ENCODE measurements at regions not wholly inside any gene's neighbourhood (a gene's known extent, or its start where the extent isn't known, plus 50 kb on each side); places are given as distances from the start of the nearest gene placed in this dataset.
"Not testable (repeated sequence)": the region's sequence is repeated elsewhere in the genome, so short reads cannot be mapped to it uniquely, and the experiment has no call there.

DNA sequence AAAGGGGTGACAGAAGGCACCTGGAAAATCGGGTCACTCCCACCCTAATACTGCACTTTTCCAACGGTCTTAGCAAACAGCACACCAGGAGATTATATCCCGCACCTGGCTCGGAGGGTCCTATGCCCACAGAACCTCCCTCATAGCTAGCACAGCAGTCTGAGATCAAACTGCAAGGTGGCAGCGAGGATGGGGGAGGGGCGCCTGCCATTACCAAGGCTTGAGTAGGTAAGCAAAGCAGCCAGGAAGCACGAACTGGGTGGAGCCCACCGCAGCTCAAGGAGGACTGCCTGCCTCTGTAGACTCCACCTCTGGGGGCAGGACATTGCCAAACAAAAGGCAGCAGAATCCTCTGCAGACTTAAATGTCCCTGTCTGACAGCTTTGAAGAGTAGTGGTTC lies 101.8 kb downstream of the TBX20 start:
- H3K27ac ChIP-seq; H3K79me2 ChIP-seq (ENCODE audit: insufficient read depth); in situ Hi-C loops (cut with MboI); H3K4me1 ChIP-seq (ENCODE audit: insufficient read depth); H3F3A ChIP-seq (ENCODE audit: insufficient read depth); H4K20me1 ChIP-seq (ENCODE audit: insufficient read depth); H3K36me3 ChIP-seq (ENCODE audit: low read depth); H3K4me3 ChIP-seq; H2AFZ ChIP-seq; DNase-seq; H3K27me3 ChIP-seq (replicated peaks; ENCODE audit: insufficient read depth); H3K9me2 ChIP-seq (ENCODE audit: insufficient read depth); H3K9me3 ChIP-seq (ENCODE audit: low read depth); H3K4me2 ChIP-seq (ENCODE audit: unreplicated experiment); H3K9ac ChIP-seq: not testable (repeated sequence)
- 33 to 34% methylated on average over 8 of the region's 8 CpGs for WGBS, 2 experiments (ENCODE audit: low coverage in 1 of 2, low lambda C conversion rate in 2 of 2, missing lambda C conversion rate in 2 of 2)

DNA sequence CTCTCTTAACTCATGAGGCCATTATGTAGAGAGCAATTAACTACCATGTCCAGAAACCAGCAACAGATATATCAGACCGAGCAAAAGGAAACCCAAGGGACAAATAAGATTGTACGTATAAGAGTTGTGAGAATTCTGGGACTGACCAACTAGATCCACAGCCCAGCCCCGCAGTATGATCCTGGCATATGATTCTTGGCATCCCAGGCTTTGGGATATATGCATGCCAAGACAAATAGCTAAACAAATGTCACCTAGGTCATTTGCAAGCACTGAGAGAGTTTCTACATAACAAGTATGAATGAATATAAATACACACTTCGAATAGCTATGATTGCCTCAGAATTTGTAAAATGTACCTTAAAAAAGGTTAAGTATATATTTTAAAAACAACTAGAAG lies 105.9 kb downstream of the TBX20 start:
- H3K9me3 ChIP-seq (ENCODE audit: low read depth); in situ Hi-C loops (cut with MboI); H3K4me2 ChIP-seq (ENCODE audit: unreplicated experiment); H3K27me3 ChIP-seq (replicated peaks; ENCODE audit: insufficient read depth); H3K79me2 ChIP-seq (ENCODE audit: insufficient read depth); H3K9ac ChIP-seq; H3K27ac ChIP-seq; H3K9me2 ChIP-seq (ENCODE audit: insufficient read depth); H3K4me1 ChIP-seq (ENCODE audit: insufficient read depth); H4K20me1 ChIP-seq (ENCODE audit: insufficient read depth); H2AFZ ChIP-seq; H3F3A ChIP-seq (ENCODE audit: insufficient read depth); DNase-seq; H3K36me3 ChIP-seq (ENCODE audit: low read depth); H3K4me3 ChIP-seq: not testable (repeated sequence)
- 32 to 36% methylated on average over 4 of the region's 4 CpGs for WGBS, 2 experiments (ENCODE audit: low coverage in 1 of 2, low lambda C conversion rate in 2 of 2, missing lambda C conversion rate in 2 of 2)

DNA sequence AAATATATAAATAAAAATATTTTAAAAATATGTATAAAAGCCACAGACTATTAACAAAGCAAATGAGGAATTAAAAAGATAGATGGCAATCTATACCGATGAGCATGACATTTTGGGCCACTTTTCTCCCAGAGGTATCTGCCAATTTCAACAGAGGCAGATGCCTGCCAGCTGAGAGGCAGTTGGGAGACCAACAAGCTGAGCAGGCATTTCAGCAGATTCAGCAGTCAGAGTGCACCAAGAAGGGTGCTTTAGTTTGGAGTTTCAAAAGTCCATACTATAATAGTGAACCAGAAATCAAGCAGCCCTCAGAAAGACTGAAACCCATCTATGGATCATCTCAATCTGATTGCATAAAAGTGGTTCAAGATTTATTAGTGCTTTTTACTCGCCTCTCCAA lies 104.8 kb upstream of the DPY19L1 start:
- H3K79me2 ChIP-seq (ENCODE audit: insufficient read depth); H3K9me3 ChIP-seq (ENCODE audit: low read depth); H3K9ac ChIP-seq; in situ Hi-C loops (cut with MboI); H2AFZ ChIP-seq; H4K20me1 ChIP-seq (ENCODE audit: insufficient read depth); H3K36me3 ChIP-seq (ENCODE audit: low read depth); H3F3A ChIP-seq (ENCODE audit: insufficient read depth); H3K4me2 ChIP-seq (ENCODE audit: unreplicated experiment); H3K27ac ChIP-seq; DNase-seq; H3K9me2 ChIP-seq (ENCODE audit: insufficient read depth); H3K4me3 ChIP-seq; H3K27me3 ChIP-seq (replicated peaks; ENCODE audit: insufficient read depth); H3K4me1 ChIP-seq (ENCODE audit: insufficient read depth): not testable (repeated sequence)
- 8 to 9% methylated on average over 2 of the region's 2 CpGs for WGBS, 2 experiments (ENCODE audit: low coverage in 1 of 2, low lambda C conversion rate in 2 of 2, missing lambda C conversion rate in 2 of 2)

DNA sequence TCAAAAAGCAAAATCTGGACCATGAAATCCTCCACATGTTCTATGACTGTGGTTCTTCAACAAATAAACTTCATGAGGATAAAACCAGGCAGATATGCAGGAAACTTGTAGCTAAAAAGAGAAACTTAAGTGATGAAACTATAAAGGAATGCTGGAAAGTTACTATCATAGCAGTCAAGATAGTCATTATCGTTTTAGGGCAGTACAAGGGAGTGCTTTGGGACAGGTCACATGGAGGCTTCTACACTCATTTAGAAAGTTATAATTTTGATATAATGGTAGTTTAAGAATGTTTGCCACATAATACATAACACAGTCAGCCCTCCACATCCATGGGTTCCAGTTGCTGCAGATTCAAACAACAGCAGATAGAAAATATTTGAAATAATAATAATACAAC lies 102.0 kb upstream of the DPY19L1 start:
- H2AFZ ChIP-seq; DNase-seq; H3K9me2 ChIP-seq (ENCODE audit: insufficient read depth); H3K27ac ChIP-seq; H3F3A ChIP-seq (ENCODE audit: insufficient read depth); H3K4me1 ChIP-seq (ENCODE audit: insufficient read depth); H3K4me3 ChIP-seq; H3K79me2 ChIP-seq (ENCODE audit: insufficient read depth); H3K36me3 ChIP-seq (ENCODE audit: low read depth); H3K9ac ChIP-seq; in situ Hi-C loops (cut with MboI); H3K27me3 ChIP-seq (replicated peaks; ENCODE audit: insufficient read depth); H3K9me3 ChIP-seq (ENCODE audit: low read depth); H4K20me1 ChIP-seq (ENCODE audit: insufficient read depth); H3K4me2 ChIP-seq (ENCODE audit: unreplicated experiment): not testable (repeated sequence)
- 0 to 25% methylated on average over 1 of the region's 1 CpG for WGBS, 2 experiments (ENCODE audit: low coverage in 1 of 2, low lambda C conversion rate in 2 of 2, missing lambda C conversion rate in 2 of 2)

DNA sequence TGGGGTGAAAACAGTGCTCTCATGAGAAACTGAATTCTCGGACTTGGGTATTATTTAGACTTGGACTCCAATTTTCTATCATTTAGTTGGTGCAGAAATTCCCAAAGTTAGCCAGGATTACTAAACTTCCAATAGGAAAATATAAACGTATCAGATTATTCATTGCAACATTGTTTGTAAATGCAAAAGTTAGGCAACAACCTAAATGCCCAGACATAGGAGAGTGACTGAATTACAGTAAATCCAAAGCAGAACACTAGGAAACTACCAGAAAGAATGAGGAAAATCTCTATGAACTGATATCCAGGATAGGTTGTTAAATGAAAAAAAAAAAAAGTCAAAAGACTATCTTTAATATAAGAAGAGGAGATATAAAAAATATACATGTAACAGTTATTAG lies 96.2 kb upstream of the DPY19L1 start:
- H3K9me3 ChIP-seq (ENCODE audit: low read depth); H3K27ac ChIP-seq; H3F3A ChIP-seq (ENCODE audit: insufficient read depth); H4K20me1 ChIP-seq (ENCODE audit: insufficient read depth); H3K4me2 ChIP-seq (ENCODE audit: unreplicated experiment); H3K79me2 ChIP-seq (ENCODE audit: insufficient read depth); H3K27me3 ChIP-seq (replicated peaks; ENCODE audit: insufficient read depth); H2AFZ ChIP-seq; H3K4me1 ChIP-seq (ENCODE audit: insufficient read depth); H3K36me3 ChIP-seq (ENCODE audit: low read depth); in situ Hi-C loops (cut with MboI); H3K9me2 ChIP-seq (ENCODE audit: insufficient read depth); DNase-seq; H3K4me3 ChIP-seq; H3K9ac ChIP-seq: not testable (repeated sequence)
- WGBS, 2 experiments (ENCODE audit: low coverage in 1 of 2, low lambda C conversion rate in 2 of 2, missing lambda C conversion rate in 2 of 2) = 37% methylated on average over 2 of the region's 2 CpGs

DNA sequence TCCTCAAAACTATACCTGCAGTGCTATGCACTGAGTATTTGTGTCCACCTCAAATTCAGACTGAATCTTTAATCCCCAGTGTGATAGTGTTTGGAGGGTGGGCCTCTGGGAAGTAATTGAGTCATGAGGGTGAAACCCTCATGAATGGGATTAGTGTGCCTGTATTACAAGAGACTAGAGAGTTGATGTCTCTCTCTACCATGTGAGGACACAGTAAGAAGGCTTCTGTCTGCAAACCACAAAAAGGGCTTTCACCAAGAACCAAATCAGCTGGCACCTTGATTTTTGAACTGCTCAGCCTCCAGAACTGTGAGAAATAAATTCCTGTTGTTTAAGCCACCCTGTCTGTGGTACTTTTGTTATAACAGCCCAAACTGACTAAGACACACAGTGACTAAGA lies 95.7 kb upstream of the DPY19L1 start:
- H3K9me3 ChIP-seq (ENCODE audit: low read depth); H3K4me3 ChIP-seq; H3K9ac ChIP-seq; H4K20me1 ChIP-seq (ENCODE audit: insufficient read depth); H3K27me3 ChIP-seq (replicated peaks; ENCODE audit: insufficient read depth); H3K27ac ChIP-seq; H3K4me1 ChIP-seq (ENCODE audit: insufficient read depth); H3K4me2 ChIP-seq (ENCODE audit: unreplicated experiment); H2AFZ ChIP-seq; H3F3A ChIP-seq (ENCODE audit: insufficient read depth); DNase-seq; H3K79me2 ChIP-seq (ENCODE audit: insufficient read depth); H3K9me2 ChIP-seq (ENCODE audit: insufficient read depth); in situ Hi-C loops (cut with MboI); H3K36me3 ChIP-seq (ENCODE audit: low read depth): not testable (repeated sequence)

DNA sequence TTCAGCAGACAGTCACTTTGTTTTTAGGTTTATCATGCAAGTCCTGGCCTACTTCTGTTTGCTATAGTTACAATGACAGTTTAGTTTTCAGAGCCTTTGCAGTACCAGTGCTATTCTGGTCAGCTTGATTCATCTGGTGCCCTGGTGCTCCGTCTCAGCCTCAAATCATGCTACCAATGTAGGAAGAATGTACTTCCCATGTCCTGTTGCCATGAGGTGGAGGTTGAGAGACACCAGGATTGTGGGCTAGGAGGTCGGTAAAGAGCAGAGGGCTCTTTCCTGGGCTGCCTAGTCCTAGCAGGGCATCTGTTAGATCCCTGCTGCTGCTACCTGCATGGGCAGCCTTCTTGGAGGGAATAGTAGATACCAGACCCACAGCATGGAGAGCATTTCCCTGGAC lies 91.4 kb upstream of the DPY19L1 start:
- H4K20me1 ChIP-seq (ENCODE audit: insufficient read depth); in situ Hi-C loops (cut with MboI); H3K27me3 ChIP-seq (replicated peaks; ENCODE audit: insufficient read depth); H3K9ac ChIP-seq; H3K4me3 ChIP-seq; H3K9me3 ChIP-seq (ENCODE audit: low read depth); H3F3A ChIP-seq (ENCODE audit: insufficient read depth); DNase-seq; H3K4me2 ChIP-seq (ENCODE audit: unreplicated experiment); H3K27ac ChIP-seq; H3K9me2 ChIP-seq (ENCODE audit: insufficient read depth); H3K79me2 ChIP-seq (ENCODE audit: insufficient read depth); H3K4me1 ChIP-seq (ENCODE audit: insufficient read depth); H2AFZ ChIP-seq; H3K36me3 ChIP-seq (ENCODE audit: low read depth): not testable (repeated sequence)
- 11 to 16% methylated on average over 2 of the region's 2 CpGs for WGBS, 2 experiments (ENCODE audit: low coverage in 1 of 2, low lambda C conversion rate in 2 of 2, missing lambda C conversion rate in 2 of 2)

DNA sequence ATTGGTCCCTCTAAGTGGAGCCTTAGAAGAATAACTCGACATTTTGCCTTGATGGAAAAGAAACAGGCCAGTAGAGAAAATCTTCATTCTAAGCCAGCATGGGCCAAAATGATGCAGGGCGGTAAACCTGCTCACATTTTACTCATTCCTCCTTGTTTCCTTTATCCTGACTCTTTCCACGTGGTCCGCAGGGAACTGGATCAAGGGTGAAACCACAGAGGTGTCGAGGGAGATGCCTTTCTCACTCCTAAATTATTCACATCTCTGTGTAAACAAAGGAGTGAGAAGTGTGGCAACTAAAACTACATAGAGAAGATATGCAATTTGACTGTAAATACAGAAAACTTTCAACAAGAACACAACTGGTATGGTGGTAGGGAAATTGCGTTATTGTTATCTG lies 81.2 kb upstream of the DPY19L1 start:
- H3K4me3 ChIP-seq; H3F3A ChIP-seq (ENCODE audit: insufficient read depth); H4K20me1 ChIP-seq (ENCODE audit: insufficient read depth); H3K9me3 ChIP-seq (ENCODE audit: low read depth); in situ Hi-C loops (cut with MboI); H3K79me2 ChIP-seq (ENCODE audit: insufficient read depth); H3K9ac ChIP-seq; H3K36me3 ChIP-seq (ENCODE audit: low read depth); H3K27ac ChIP-seq; H3K4me1 ChIP-seq (ENCODE audit: insufficient read depth); H3K4me2 ChIP-seq (ENCODE audit: unreplicated experiment); H3K27me3 ChIP-seq (replicated peaks; ENCODE audit: insufficient read depth); DNase-seq; H3K9me2 ChIP-seq (ENCODE audit: insufficient read depth); H2AFZ ChIP-seq: not testable (repeated sequence)
- WGBS, 2 experiments (ENCODE audit: low coverage in 1 of 2, low lambda C conversion rate in 2 of 2, missing lambda C conversion rate in 2 of 2) = 19% methylated on average over 6 of the region's 6 CpGs
